ENCODE measurements at regions not wholly inside any gene's neighbourhood (a gene's known extent, or its start where the extent isn't known, plus 50 kb on each side); places are given as distances from the start of the nearest gene placed in this dataset.

- DNase-seq, result no peak
Observed at GRCh38 chr14:51400139-51400538, 160.1 kb downstream of the TMX1 start.

GRCh38 chr14:51401272-51401671, 161.2 kb downstream of the TMX1 start:
- DNase-seq, result no peak

DNA sequence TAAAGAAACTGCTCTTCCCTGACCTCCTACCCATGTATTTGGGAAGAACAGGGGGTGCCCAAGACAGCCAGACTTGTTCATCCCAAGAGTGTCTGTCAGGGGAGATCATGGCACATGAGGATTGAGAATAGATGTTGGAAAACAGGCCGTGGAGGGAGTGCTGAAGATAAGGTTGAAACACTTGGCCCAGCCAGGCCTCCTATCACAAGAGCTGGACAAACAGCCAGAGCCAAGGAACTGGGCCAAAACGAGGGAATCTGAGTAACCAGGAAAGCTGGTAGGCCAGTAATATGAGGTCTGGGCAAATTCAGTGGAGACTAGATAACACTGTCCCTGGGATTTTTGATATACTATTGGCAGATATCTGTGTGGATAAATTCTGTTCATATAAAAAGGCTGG, 161.7 kb downstream of the TMX1 start:
- no peak for DNase-seq

GRCh38 chr14:51410897-51411296, 170.8 kb downstream of the TMX1 start:
- no peak for DNase-seq

DNA sequence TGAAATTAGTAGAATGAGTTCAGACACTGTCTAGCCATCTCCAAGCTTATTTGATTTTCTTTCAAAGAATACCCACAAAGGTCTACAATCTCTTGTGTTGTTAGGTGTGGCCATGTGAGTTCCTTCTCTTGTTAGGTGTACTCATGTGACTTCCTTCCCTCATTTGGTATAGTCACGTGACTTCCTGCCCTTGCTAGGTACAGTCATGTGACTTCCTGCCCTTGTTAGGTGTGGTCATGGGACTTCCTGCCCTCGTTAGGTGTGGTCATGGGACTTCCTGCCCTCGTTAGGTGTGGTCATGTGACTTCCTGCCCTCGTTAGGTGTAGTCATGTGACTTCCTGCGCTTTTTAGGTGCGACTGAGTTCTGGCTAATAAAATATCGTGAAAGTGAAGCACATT, 179.6 kb downstream of the TMX1 start:
- DNase-seq, result no peak

GRCh38 chr14:51422704-51423103, 182.7 kb downstream of the TMX1 start:
- no peak for DNase-seq

GRCh38 chr14:51424041-51424440, 184.0 kb downstream of the TMX1 start:
- DNase-seq, result no peak

DNA sequence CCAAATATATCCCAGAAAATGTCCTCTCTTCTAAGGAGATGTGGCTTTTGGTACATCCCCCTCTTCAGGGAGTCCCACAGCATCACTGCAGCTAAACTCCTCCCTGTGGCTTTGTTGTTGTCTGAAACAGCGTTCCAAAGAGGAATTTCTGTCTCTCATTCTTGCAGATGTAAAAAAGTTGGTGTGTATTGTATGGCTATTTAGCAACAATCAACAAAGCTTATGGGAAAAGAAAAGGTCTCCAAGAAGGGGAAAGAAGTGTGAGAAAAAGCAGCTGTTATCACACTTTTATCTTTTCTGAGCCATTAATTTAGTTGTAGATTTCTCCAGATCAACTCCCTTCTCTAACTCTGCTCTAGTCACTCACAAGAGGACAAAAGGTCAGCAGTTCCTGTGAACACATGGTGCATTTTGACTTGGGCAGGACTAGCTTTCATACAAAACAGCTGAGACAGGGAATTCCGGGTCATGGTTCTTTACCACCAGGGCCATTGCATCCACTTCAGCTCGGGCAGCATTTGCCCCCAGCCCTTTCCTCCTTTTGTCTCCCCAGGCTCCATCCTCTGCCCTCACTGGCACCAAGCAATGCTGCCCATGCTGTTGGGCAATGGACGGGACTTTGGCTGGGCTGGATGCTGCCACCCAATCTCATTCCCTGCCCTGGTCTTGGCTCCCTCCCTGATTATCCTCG, 184.7 kb downstream of the TMX1 start:
- DNase-seq, result no peak

GRCh38 chr14:51428981-51429380, 188.9 kb downstream of the TMX1 start:
- DNase-seq, result no peak

GRCh38 chr14:51430079-51430478, 190.0 kb downstream of the TMX1 start:
- no peak for DNase-seq

GRCh38 chr14:51430633-51431032, 190.6 kb downstream of the TMX1 start:
- DNase-seq, result no peak

DNA sequence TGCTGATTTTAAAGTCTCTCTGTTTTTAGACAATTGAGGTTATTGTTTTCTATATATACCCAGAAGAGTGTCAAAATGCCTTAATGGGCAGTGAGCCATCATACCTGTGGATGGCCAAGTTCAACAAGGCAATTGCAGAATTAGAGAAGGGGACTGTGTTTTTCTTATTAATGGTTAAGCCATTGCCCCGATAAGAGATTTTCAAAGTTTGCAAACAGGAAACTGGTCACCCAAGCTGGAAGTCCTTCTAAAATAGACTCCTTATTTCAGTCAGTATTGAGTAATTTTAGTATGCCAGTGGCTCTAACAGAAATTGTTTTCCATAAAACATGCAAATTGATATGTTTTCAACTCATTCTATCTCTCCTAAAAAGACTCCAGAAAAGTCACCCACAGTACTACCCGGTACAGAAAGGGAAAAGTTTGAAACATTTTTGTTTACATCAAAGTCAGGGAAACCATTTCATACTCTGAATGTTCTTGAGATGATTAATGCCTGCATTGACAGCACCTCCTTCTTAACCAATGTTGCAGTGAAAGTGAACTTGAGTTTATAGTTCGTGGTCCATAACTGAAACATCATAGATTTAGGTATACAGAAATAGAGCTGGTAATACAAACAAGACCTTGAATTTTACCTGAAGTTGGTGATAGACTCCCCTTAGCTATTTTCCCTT, 191.1 kb downstream of the TMX1 start:
- no peak for DNase-seq

DNA sequence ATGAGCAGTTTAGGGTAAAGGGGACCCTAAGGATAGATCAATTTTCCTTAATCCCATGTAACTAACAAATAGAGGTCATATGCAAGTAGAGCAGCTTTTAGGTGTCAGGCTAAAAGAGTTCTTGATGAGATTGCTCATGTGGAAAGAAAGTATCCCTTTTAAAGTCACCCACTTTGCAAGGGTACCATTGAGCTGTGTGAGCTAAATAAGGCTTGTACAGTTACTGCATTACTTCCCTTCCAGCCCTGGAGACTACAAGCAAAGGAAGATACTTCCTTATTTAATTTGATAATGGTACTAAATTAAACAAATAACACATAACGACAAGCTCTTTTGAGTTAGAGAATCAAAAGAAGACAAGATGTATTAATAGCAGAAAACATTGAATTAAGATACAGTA, 191.7 kb downstream of the TMX1 start:
- no peak for DNase-seq

DNA sequence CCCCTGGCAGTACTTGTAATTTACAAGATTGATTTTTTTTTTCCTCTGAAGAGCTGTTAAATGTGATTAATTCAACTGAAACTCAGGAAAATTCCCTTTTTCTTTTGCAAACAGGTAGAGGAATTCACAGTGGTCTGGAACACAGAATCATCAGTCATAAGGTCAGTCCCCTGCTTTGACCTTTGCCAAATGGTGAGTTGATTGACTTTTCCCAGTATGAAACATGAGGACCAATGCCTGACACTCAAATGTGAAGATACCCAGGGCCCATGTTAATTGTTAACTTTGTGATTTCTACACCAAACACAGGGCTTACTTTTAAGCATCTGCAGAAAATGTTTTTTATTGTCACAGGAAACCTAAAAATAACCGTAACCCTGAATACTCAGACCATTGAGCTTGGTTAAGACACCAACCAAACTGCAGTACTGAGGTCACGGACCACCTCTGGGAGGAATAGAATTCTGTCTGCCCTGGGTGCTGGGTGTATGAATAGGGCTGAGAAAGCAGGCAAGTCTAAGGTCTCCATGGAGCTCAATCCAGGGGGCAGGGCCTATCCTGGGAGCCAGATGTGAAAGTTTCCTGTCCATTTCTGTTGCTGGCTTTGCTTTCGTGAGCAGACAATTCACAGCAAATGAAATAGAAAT, 192.4 kb downstream of the TMX1 start:
- no peak for DNase-seq

DNA sequence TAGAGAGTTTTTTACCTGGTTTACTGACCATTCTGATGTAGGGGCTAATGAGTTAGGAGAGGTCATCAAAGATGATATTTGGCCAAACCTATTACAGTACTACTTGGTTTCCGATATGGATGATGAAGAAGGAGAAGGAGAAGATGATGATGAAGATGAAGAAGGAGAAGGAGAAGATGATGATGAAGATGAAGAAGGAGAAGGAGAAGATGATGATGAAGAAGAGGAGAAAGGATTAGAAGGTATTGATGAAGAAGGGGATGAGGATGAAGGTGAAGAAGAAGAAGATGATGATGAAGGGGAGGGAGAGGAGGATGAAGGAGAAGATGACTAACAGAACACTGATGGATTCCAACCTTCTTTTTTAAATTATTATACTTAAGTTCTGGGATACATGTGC, 196.6 kb downstream of the TMX1 start:
- no peak for DNase-seq

GRCh38 chr14:51439896-51440295, 199.8 kb downstream of the TMX1 start:
- no peak for DNase-seq

DNA sequence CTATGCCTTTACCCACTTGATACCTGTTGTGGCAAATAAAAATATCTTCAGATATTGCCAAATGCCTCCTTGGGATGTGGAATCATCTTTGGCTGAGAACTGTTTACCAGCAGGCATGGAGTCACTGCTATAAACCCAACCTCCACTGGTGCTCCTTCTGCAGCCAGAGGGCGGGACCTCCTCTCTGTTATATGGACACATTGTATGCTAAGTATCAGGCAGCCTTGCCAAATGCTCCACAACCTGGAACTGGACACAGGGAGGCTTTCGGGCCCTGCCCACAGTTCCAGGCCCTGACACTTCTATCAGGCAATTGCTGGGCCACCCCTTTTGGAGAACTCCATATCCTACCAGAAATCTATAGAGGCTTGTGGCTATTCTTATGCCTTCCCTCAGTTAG, 201.0 kb downstream of the TMX1 start:
- DNase-seq, result no peak

GRCh38 chr14:51442513-51443175, 202.6 kb downstream of the TMX1 start:
- no peak for DNase-seq

DNA sequence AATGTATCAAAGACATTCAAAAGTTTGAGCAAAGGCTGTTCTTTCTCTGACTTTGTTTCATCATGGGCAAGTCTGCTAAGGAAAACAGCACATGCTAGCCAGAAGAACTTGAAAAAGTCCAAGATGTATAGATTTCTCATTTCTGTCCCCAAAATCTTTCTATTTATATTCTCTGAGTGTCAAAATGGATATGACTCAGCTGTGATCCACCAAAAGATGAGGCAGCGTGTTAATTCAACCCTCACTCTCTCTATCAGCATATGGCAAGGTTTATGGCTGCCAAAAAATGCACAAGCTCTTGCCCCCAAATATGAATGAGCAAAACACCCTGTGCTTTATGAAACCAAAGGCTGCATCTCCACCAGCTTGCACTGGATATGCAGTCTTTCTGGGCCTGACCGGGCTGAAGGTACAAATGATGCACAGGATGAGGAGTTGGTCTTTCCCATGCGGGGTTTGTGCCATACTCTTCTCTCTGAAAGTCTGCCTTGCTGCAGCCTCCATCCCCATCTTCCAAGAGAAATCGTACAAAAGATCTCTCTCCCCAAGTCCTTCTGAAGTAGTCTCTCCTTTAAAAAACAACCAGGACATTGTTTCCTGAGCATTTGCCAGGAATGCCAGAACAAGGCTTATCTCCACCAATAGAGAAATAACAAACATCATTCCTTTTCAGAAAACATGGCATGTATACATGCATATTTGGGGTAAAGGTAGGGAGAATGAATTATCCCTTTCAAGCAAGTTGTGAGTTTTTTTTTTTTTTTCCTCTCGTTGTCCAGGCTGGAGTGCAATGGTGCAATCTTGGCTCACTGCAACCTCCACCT, 203.4 kb downstream of the TMX1 start:
- DNase-seq, result no peak

DNA sequence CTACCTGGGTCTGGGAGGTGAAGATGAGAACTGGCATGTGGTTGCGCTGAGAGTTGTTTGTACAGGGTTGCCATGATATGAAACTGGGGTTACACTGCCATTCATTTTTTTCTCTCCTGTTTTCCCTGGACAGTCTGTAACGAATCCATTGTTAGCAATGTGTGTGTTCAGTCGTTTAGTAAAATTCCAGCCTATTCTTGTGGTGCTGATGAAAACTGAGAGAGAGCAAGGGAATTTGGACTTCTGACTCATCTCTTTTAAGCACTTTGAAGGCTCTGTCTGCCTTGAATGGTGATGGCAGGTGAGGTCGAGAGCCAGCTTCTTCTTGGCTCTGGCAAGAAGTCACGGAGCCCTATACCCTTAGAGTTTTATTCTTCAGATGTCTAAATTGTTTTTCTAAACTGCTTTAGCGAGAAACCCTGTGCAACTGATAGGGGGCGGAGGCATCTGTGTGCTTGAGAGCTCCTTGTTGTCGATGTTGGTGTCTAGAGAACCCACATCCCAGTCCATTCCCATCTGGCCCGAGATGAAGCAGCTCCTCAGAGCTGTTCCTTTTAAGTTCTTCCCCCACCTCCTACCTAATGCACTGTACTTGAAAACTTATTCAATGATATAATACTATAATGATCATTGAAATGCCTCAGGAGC, 204.4 kb downstream of the TMX1 start:
- DNase-seq, result no peak

DNA sequence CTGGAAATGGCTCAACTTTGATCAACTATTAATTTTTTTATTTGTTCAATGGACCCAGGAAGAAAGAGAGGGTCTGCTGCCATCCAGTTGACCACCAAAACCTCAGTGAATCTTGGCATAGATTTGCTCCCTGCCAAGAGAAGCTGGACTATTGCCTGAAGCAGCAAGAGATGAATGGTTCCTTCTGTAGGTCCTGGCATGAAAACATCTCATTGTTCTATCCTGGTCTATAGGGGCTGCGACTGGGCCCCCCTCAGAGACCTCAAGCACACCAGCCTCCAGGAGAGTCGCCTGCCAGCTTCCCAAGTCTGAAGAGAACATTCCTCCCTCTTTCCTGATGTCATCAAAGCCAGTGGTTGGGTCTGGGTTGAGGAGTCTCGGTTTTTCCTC, 204.9 kb downstream of the TMX1 start:
- no peak for DNase-seq

- DNase-seq, result no peak
Observed at GRCh38 chr14:51446771-51447170, 204.9 kb upstream of the FRMD6 start.
